HG02973 (cell line): ENCODE measurements at regions not wholly inside any gene's neighbourhood (a gene's known extent, or its start where the extent isn't known, plus 50 kb on each side); places are given as distances from the start of the nearest gene placed in this dataset.

Source experiments
- ATAC-seq: cut with Tn5 transposase; IDR thresholded peaks from one replicate; pipeline ENCODE4 v1.9.1; 2021; ENCODE audit warnings: moderate library complexity; ENCODE audit not compliant: unreplicated experiment

GRCh38 chr5:40414922-40415321, 264.8 kb upstream of the PTGER4 start:
- ATAC-seq, result no peak

GRCh38 chr5:40413743-40414142, 266.0 kb upstream of the PTGER4 start:
- no peak for ATAC-seq

- no peak for ATAC-seq
Observed at GRCh38 chr5:40412771-40413170, 266.9 kb upstream of the PTGER4 start.

GRCh38 chr5:40410964-40411635, 268.6 kb upstream of the PTGER4 start:
- no peak for ATAC-seq

- ATAC-seq, result no peak
Observed at GRCh38 chr5:40410231-40410861, 269.4 kb upstream of the PTGER4 start.

- ATAC-seq, result no peak
Observed at GRCh38 chr5:40409601-40410000, 270.1 kb upstream of the PTGER4 start.

- no peak for ATAC-seq
Observed at GRCh38 chr5:40406741-40407211, 272.9 kb upstream of the PTGER4 start.

GRCh38 chr5:40405996-40406740, 273.5 kb upstream of the PTGER4 start:
- no peak for ATAC-seq

GRCh38 chr5:40405230-40405629, 274.5 kb upstream of the PTGER4 start:
- no peak for ATAC-seq

GRCh38 chr5:40404613-40405012, 275.1 kb upstream of the PTGER4 start:
- peak; percentile 80 for ATAC-seq

GRCh38 chr5:40402007-40402364, 277.7 kb upstream of the PTGER4 start:
- ATAC-seq, result no peak

- no peak for ATAC-seq
Observed at GRCh38 chr5:40401284-40402006, 278.3 kb upstream of the PTGER4 start.

GRCh38 chr5:40400245-40400644, 279.5 kb upstream of the PTGER4 start:
- ATAC-seq, result no peak

GRCh38 chr5:40399349-40399748, 280.4 kb upstream of the PTGER4 start:
- ATAC-seq, result no peak

GRCh38 chr5:40397976-40398375, 281.7 kb upstream of the PTGER4 start:
- no peak for ATAC-seq

GRCh38 chr5:40397091-40397490, 282.6 kb upstream of the PTGER4 start:
- no peak for ATAC-seq

GRCh38 chr5:40396317-40396716, 283.4 kb upstream of the PTGER4 start:
- ATAC-seq, result no peak

GRCh38 chr5:40395251-40395650, 284.5 kb upstream of the PTGER4 start:
- no peak for ATAC-seq

- ATAC-seq, result no peak
Observed at GRCh38 chr5:40394698-40395097, 285.0 kb upstream of the PTGER4 start.

- no peak for ATAC-seq
Observed at GRCh38 chr5:40391642-40392041, 288.1 kb upstream of the PTGER4 start.
